ENCODE measurements at regions not wholly inside any gene's neighbourhood (a gene's known extent, or its start where the extent isn't known, plus 50 kb on each side); places are given as distances from the start of the nearest gene placed in this dataset.

- no peak for TF ChIP-seq POLR2A (IDR thresholded peaks at IDR 0.05)
- TF ChIP-seq, protein P1, sequence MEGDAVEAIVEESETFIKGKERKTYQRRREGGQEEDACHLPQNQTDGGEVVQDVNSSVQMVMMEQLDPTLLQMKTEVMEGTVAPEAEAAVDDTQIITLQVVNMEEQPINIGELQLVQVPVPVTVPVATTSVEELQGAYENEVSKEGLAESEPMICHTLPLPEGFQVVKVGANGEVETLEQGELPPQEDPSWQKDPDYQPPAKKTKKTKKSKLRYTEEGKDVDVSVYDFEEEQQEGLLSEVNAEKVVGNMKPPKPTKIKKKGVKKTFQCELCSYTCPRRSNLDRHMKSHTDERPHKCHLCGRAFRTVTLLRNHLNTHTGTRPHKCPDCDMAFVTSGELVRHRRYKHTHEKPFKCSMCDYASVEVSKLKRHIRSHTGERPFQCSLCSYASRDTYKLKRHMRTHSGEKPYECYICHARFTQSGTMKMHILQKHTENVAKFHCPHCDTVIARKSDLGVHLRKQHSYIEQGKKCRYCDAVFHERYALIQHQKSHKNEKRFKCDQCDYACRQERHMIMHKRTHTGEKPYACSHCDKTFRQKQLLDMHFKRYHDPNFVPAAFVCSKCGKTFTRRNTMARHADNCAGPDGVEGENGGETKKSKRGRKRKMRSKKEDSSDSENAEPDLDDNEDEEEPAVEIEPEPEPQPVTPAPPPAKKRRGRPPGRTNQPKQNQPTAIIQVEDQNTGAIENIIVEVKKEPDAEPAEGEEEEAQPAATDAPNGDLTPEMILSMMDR (IDR thresholded peaks at IDR 0.05) = no peak
Measured at GRCh38 chr2:155389224-155389623, 690.7 kb downstream of the KCNJ3 start.
